Loucy (cell line): ENCODE measurements at regions not wholly inside any gene's neighbourhood (a gene's known extent, or its start where the extent isn't known, plus 50 kb on each side); places are given as distances from the start of the nearest gene placed in this dataset.
"Not testable (repeated sequence)": the region's sequence is repeated elsewhere in the genome, so short reads cannot be mapped to it uniquely, and the experiment has no call there.

Source experiments
- H2AFZ ChIP-seq: fragments of 200-600 bp; sonication (generic); 2 replicates; pipeline ENCODE4 v1.6.0; 2016; ENCODE audit warnings: antibody characterized with exemption, mild to moderate bottlenecking, low read length, moderate library complexity
- H3F3A ChIP-seq: fragments of 200-600 bp; 2 replicates; pipeline ENCODE4 v1.6.0; 2016; ENCODE audit warnings: antibody characterized with exemption, low read depth, mild to moderate bottlenecking
- H3K27me3 ChIP-seq: fragments of 200-600 bp; sonication (generic); 2 replicates; pipeline ENCODE4 v1.6.1; 2014; ENCODE audit warnings: low read length, mild to moderate bottlenecking; ENCODE audit not compliant: insufficient read depth, poor library complexity, severe bottlenecking
- H3K36me3 ChIP-seq: fragments of 200-600 bp; sonication (generic); 2 replicates; pipeline ENCODE4 v1.6.1; 2016; ENCODE audit warnings: low read length; ENCODE audit not compliant: insufficient read depth
- H3K4me1 ChIP-seq: fragments of 200-600 bp; sonication (generic); 2 replicates; pipeline ENCODE4 v1.5.1; 2014; ENCODE audit warnings: low read length, mild to moderate bottlenecking; ENCODE audit not compliant: insufficient read depth, poor library complexity, severe bottlenecking
- H3K4me2 ChIP-seq: fragments of 200-600 bp; sonication (generic); 2 replicates; pipeline ENCODE4 v1.6.0; 2014; ENCODE audit warnings: antibody characterized with exemption, low read length, low read depth, mild to moderate bottlenecking; ENCODE audit not compliant: poor library complexity, severe bottlenecking
- H3K4me3 ChIP-seq: fragments of 200-600 bp; sonication (generic); 2 replicates; pipeline ENCODE4 v1.5.1; 2014; ENCODE audit warnings: low read length, mild to moderate bottlenecking, mixed read lengths; ENCODE audit not compliant: poor library complexity, severe bottlenecking
- H3K79me2 ChIP-seq: fragments of 200-600 bp; sonication (generic); 2 replicates; pipeline ENCODE4 v1.6.1; 2014; ENCODE audit warnings: low read length; ENCODE audit not compliant: insufficient read depth
- H3K9ac ChIP-seq: fragments of 200-600 bp; sonication (generic); 2 replicates; pipeline ENCODE4 v1.6.0; 2014; ENCODE audit warnings: mild to moderate bottlenecking, low read depth, low read length, moderate library complexity; ENCODE audit not compliant: poor library complexity, severe bottlenecking
- H3K9me2 ChIP-seq: fragments of 200-600 bp; sonication (generic); replicated peaks from 2 replicates; pipeline ENCODE4 v1.6.1; 2016; ENCODE audit warnings: low read depth, low read length, mixed read lengths
- H3K9me3 ChIP-seq: fragments of 200-600 bp; sonication (generic); 2 replicates; pipeline ENCODE4 v1.6.1; 2014; ENCODE audit warnings: mild to moderate bottlenecking, antibody characterized with exemption, low read length, low read depth; ENCODE audit not compliant: insufficient read depth
- H4K20me1 ChIP-seq: fragments of 200-600 bp; sonication (generic); 2 replicates; pipeline ENCODE4 v1.6.0; 2014; ENCODE audit warnings: antibody characterized with exemption, low read length, mild to moderate bottlenecking; ENCODE audit not compliant: insufficient read depth, poor library complexity, severe bottlenecking
- CTCF ChIP-seq: fragments of 200-600 bp; sonication (generic); conservative IDR thresholded peaks from 2 replicates; pipeline ENCODE4 v1.5.1; 2014; ENCODE audit warnings: mild to moderate bottlenecking, antibody characterized with exemption, low read length
- EZH2phosphoT487 ChIP-seq: fragments of 200-600 bp; IDR thresholded peaks from 2 replicates; pipeline ENCODE4 v1.6.1; 2018; ENCODE audit warnings: antibody characterized with exemption, mild to moderate bottlenecking, moderate library complexity, borderline replicate concordance

GRCh38 chr16:58862334-58863021 lies 128.4 kb upstream of the GOT2 start:
- Histone ChIP-seq H3K27me3 (no peaks in the 10 kb centered on the region), H4K20me1 (no peaks in the 10 kb centered on the region), H3K9me2 (no peaks in the 10 kb centered on the region), H3K9ac (no peak overlapping the region), H2AFZ (no peak overlapping the region), H3K79me2 (no peaks in the 10 kb centered on the region), H3K36me3 (no peaks in the 10 kb centered on the region), H3K9me3 (no peaks in the 10 kb centered on the region), H3K4me2 (no peak overlapping the region), H3K4me3 (no peak overlapping the region), H3K4me1 (no peaks in the 10 kb centered on the region), H3F3A (no peaks in the 10 kb centered on the region)
- TF ChIP-seq EZH2phosphoT487 (no peak), CTCF (no peak)

- Histone ChIP-seq H2AFZ (no peak overlapping the region), H3K9me3 (no peaks in the 10 kb centered on the region), H3K9ac (no peak overlapping the region), H3F3A (no peaks in the 10 kb centered on the region), H4K20me1 (no peaks in the 10 kb centered on the region), H3K4me3 (no peak overlapping the region), H3K4me2 (no peak overlapping the region), H3K27me3 (no peaks in the 10 kb centered on the region), H3K9me2 (no peaks in the 10 kb centered on the region), H3K36me3 (no peaks in the 10 kb centered on the region), H3K4me1 (no peaks in the 10 kb centered on the region), H3K79me2 (no peaks in the 10 kb centered on the region)
- TF ChIP-seq CTCF (no peak), EZH2phosphoT487 (no peak)
Observed at GRCh38 chr16:58859958-58860669, 126.0 kb upstream of the GOT2 start.

- H3K9ac ChIP-seq, H3K9me3 ChIP-seq, H3K27me3 ChIP-seq, H3K4me2 ChIP-seq, H4K20me1 ChIP-seq, H3K79me2 ChIP-seq, H3K9me2 ChIP-seq, H2AFZ ChIP-seq, H3K4me1 ChIP-seq, H3F3A ChIP-seq, H3K36me3 ChIP-seq, H3K4me3 ChIP-seq: not testable (repeated sequence)
Observed at GRCh38 chr16:58858577-58858976, 124.5 kb upstream of the GOT2 start.
